ENCODE measurements at regions not wholly inside any gene's neighbourhood (a gene's known extent, or its start where the extent isn't known, plus 50 kb on each side); places are given as distances from the start of the nearest gene placed in this dataset.
A peak's percentile ranks its signal among the peaks of the same experiment; 100 is the strongest.
"Not testable (repeated sequence)": the region's sequence is repeated elsewhere in the genome, so short reads cannot be mapped to it uniquely, and the experiment has no call there.

GRCh38 chr10:4633776-4634175, 192.2 kb upstream of the AKR1E2 start:
- no peak for DNase-seq

DNA sequence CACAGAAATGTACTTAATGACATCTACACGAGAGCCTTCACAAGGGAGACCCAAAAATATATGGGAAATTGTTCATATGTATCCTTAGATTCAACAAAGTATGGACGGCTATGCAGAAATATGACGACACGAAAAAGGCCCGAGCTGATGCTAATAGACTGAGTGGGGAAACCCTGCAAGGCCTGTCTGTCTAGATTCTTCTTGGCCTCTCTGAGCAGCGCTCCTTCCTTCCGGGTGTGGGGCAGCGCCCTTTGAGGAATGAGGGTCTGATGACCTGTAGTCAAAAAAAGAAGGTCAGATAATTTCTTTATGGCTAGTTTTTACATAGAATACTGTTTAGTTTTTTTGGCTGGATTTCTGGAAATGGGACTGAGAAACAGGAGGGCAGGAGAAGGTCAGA, 192.8 kb upstream of the AKR1E2 start:
- DNase-seq, result no peak

GRCh38 chr10:4632757-4633156, 193.2 kb upstream of the AKR1E2 start:
- no peak for DNase-seq

GRCh38 chr10:4626919-4627318, 199.1 kb upstream of the AKR1E2 start:
- no peak for DNase-seq

- peak; percentile 55 for DNase-seq
These were observed 202.1 kb upstream of the AKR1E2 start for GRCh38 chr10:4623757-4624420.

DNA sequence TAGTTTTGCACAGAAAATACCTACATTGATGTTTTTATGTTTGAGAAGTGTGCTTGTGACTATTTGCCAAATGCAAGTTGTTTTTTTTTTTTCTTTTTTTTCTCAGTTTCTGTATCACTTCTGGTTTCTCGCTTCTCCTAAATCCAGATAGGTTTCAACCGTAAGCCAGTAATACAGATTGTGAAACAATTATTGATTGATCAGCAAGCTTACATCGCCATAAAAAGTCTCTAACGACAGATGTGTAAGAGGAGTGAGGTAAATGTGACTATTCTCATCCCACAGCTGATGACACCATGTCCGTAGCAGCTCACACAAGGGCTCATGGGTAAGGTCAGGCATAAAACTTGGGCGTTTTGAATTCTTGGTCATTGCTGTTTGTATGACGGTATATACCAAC, 202.8 kb upstream of the AKR1E2 start:
- no peak for DNase-seq

GRCh38 chr10:4622384-4622783, 203.6 kb upstream of the AKR1E2 start:
- peak; percentile 23 for DNase-seq

DNA sequence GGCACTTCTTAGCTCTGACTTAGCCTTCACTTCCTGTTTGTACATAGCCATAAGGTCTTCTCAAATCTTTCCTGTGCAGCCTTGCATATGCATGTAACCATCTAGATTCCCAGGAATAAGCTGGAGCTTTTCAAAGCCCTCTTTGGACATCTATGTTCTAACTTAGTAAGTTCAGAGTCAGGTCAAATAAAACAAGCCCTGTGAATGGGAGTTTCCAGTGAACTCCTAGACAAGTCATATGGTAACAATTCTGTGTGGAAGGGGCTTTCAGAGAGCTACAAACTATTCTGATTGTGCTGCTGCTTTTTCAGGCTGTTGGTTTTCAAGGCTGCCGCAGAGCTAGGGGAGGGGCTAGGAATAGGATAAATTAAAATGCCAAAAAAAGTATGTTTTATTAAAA, 208.4 kb upstream of the AKR1E2 start:
- DNase-seq, result no peak

- DNase-seq, result no peak
These were observed 211.0 kb upstream of the AKR1E2 start for GRCh38 chr10:4615042-4615441.

GRCh38 chr10:4609251-4609650, 216.8 kb upstream of the AKR1E2 start:
- DNase-seq, result no peak

- no peak for DNase-seq
These were observed 218.3 kb upstream of the AKR1E2 start for GRCh38 chr10:4607681-4608080.

DNA sequence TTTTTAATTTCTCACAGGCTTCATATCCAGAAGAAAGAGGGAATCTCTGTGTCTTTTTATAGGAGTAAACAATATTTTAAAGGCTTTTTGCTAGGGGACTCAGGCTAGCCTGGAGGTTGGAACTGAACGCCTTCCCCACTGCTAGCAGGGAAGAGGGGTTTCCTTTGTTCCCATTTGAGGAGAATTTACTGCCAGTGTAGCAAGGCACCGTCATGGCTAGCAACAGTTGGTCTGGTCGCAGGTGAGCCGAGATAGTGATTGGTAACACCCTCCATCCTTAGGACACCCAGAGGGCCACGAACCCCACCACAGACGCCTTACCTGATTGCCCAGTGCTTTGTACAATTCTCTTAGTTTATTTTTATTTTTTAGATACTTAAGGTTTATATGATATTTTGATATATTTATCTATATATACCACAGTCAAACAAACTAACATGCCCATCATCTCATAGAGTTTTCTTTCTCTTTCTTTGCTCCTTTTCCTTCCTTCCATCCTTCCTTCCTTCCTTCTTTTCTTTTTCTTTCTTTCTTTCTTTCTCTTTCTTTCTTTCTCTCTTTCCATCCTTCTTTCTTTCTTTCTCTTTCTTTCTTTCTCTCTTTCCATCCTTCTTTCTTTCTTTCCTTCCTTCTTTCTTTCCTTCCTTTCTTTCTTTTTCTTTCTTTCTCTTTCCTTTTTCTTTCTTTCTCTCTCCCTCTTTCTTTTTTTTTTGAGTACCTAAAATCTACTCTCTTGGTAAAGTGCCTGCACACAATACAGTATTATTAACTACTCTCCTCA, 219.0 kb upstream of the AKR1E2 start:
- DNase-seq, result no peak

DNA sequence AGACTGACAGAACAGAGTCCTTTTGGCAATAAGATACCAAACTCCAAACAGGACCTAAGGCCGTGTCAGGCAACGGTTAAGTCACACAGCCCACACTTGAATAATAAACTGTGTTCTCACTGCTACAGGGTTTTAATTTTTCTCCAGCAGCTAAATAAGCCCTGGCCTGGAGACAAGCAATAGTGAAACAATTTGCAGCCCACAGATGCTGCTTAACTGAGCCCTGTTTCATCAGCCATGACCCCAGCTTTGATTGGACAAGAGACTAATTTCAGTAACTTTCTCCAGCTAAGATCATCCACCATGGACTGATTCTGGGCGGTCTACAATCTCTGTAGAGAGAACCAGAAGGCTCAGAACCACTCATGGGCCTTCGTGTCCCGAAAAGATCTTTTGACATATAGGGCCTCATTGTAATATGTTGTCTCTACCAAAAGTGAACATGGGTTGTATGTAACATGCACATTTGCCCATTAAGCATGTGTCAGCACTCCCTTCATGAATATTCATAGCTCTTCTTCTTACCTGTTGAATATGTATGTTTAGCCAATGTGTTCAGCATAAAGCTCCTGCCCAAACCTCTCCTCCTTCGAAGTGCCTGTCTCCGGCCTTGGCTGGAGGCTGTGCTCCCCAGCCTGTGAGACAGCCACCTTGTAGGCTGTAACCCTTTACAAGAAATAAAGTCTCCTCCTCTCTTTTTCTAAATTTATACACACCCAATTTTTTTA, 223.1 kb upstream of the AKR1E2 start:
- no peak for DNase-seq

- no peak for DNase-seq
These were observed 226.5 kb upstream of the AKR1E2 start for GRCh38 chr10:4599471-4599870.

- DNase-seq, result not testable (repeated sequence)
These were observed 228.1 kb upstream of the AKR1E2 start for GRCh38 chr10:4597898-4598297.

- peak; percentile 23 for DNase-seq
These were observed 229.1 kb upstream of the AKR1E2 start for GRCh38 chr10:4596951-4597350.

DNA sequence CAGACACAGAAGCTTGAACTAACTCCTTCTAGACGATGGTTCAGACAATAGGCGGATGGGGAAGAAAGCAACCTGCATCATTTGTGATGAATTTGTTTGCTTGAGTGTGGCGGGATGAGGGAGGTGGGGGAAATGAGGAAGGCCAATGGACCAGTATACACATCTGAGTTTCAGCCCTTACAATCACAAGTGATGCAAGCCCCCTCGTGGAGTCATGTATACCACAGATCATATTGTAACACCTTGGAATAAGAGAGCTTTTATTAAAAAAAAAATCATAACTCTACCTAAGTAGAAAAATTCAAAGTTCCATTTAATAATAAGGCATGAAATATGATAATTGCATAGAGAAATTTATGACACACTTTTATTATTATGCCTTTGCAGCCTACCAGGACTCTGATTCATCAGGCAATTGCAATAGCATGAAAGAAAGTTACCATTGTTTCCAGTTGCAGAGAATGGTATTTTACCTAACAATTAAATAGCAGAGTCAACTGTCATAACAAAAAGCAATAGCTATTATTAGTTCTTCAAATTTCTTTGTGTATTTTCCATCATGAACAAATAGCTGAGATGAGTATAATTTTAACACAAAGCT, 230.2 kb upstream of the AKR1E2 start:
- peak; percentile 38 for DNase-seq

DNA sequence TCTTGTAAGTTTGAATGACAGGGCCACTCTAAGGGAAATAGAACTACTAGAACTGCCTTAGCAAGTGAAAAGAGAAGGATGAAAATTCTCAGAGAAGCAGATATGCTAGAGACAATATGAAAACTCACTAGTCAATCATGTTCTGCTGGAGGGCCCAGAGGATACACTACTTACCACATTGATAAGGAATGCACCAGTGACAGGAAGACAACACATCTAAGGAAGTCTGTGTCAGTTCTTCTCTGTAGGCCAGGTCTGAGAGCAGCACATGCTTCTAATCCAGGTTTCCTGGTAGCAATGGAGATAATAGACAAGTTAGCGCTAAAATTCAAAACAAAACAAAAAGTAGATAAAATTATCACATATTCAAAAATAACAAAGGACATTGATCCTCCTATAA, 235.2 kb upstream of the AKR1E2 start:
- DNase-seq, result no peak

- no peak for DNase-seq
These were observed 237.2 kb upstream of the AKR1E2 start for GRCh38 chr10:4588824-4589223.

GRCh38 chr10:4587466-4587865, 238.5 kb upstream of the AKR1E2 start:
- DNase-seq, result no peak

- peak; percentile 54 for DNase-seq
These were observed 239.2 kb upstream of the AKR1E2 start for GRCh38 chr10:4586776-4587175.

GRCh38 chr10:4581929-4582328, 244.1 kb upstream of the AKR1E2 start:
- no peak for DNase-seq

DNA sequence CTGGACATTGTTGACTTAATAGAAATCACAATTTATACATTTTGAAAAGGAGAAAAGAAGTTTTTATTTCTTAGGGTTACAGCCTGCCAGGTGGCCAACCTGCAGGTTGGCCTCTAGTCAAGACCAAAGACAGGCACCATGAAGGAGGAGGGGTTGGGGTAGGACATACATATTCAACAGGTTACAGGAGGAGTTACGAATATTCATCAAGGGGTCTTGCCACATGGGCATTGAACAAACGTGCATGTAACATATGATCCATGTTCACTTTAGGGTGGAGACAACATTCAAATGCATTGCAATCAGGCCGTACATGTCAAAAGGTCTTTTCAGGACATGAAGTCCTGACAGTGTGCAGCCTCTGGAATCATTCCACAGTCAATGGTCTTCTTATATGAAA, 246.2 kb upstream of the AKR1E2 start:
- no peak for DNase-seq

Measured in fibroblast of skin of scalp (primary cell).